ENCODE measurements at regions not wholly inside any gene's neighbourhood (a gene's known extent, or its start where the extent isn't known, plus 50 kb on each side); places are given as distances from the start of the nearest gene placed in this dataset.

DNA sequence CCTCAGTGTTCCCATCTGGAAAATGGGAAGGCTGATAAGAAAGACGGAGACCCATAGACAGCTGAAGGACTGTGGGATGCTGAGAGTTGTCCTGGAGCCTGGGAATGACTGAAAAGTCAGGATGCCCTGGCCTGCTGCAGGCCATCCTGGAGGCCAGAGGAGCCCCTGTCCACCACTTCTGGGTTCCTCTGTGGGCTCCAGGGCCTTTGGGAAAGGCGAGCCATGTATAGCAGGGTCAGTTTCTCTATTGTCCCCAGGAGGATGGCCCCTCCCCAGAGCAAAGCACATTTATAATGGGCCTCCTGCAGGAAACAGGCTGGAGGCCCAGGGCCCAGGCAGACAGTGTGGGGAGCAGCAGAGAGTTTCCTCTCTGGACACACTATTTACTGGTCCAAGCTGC lies 471.4 kb upstream of the MGMT start:
- no peaks in the 10 kb centered on the region for H3K4me1 ChIP-seq (ENCODE audit: control insufficient read depth in 4 of 4, insufficient read depth in 4 of 4, low read length in 3 of 4)
- H3K27ac ChIP-seq (ENCODE audit: low read depth in 1 of 2, low read length in 2 of 2) = no peak overlapping the region
- no peaks in the 10 kb centered on the region for H3K36me3 ChIP-seq (ENCODE audit: control insufficient read depth in 4 of 4, insufficient read depth in 3 of 4, low read depth in 1 of 4, low read length in 3 of 4)
- H3K9ac ChIP-seq (ENCODE audit: low read depth in 1 of 2, low read length in 2 of 2) = no peak overlapping the region
- H3K4me3 ChIP-seq (ENCODE audit: low read depth in 1 of 3, low read length in 3 of 3) = no peak overlapping the region
- H3K27me3 ChIP-seq (ENCODE audit: control insufficient read depth in 4 of 4, insufficient read depth in 4 of 4, low read length in 3 of 4) = peaks cover 0 to 9% (median 0%) of the 10 kb centered on the region in 4 donors
- no peaks in the 10 kb centered on the region for H3K9me3 ChIP-seq (ENCODE audit: control insufficient read depth in 4 of 4, low read length in 3 of 4)
- DNase-seq (ENCODE audit: low spot score) = no peak
- 77% methylated on average over 2 of the region's 2 CpGs for WGBS
- no peak for TF ChIP-seq HNF4G (IDR thresholded peaks at IDR 0.05)
- TF ChIP-seq JUND (IDR thresholded peaks at IDR 0.05) = no peak
- TF ChIP-seq NR2F2 (IDR thresholded peaks at IDR 0.05) = no peak
- TF ChIP-seq FOXA1 (IDR thresholded peaks at IDR 0.05) = no peak
- TF ChIP-seq FOXA2 (IDR thresholded peaks at IDR 0.05) = no peak
- no peak for TF ChIP-seq YY1 (IDR thresholded peaks at IDR 0.05)
- TF ChIP-seq HNF4A (conservative IDR thresholded peaks at IDR 0.05) = no peak
- TF ChIP-seq ZBTB33 (IDR thresholded peaks at IDR 0.05) = no peak

DNA sequence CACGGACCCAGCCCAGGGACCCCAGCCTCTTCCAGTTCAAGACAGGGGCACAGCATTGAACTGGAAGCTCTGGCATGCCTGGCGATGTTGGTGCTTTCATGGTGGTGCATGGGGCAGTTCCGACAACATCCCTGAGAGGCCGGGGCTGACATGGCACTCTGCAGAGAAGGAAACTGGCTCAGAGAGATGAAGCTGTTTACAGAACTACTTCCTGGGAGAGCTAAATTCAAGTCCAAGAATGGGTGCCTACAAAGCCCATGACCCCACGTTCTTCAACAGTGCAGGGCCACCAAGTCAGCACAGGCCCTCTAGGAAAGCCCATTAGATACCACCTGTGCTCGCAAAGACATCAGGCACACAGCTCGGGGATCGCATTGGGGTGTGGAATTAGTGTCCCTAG lies 470.9 kb upstream of the MGMT start:
- no peak for TF ChIP-seq MAX (IDR thresholded peaks at IDR 0.05)
- no peak for TF ChIP-seq FOXA2 (IDR thresholded peaks at IDR 0.05)
- TF ChIP-seq, protein P1, sequence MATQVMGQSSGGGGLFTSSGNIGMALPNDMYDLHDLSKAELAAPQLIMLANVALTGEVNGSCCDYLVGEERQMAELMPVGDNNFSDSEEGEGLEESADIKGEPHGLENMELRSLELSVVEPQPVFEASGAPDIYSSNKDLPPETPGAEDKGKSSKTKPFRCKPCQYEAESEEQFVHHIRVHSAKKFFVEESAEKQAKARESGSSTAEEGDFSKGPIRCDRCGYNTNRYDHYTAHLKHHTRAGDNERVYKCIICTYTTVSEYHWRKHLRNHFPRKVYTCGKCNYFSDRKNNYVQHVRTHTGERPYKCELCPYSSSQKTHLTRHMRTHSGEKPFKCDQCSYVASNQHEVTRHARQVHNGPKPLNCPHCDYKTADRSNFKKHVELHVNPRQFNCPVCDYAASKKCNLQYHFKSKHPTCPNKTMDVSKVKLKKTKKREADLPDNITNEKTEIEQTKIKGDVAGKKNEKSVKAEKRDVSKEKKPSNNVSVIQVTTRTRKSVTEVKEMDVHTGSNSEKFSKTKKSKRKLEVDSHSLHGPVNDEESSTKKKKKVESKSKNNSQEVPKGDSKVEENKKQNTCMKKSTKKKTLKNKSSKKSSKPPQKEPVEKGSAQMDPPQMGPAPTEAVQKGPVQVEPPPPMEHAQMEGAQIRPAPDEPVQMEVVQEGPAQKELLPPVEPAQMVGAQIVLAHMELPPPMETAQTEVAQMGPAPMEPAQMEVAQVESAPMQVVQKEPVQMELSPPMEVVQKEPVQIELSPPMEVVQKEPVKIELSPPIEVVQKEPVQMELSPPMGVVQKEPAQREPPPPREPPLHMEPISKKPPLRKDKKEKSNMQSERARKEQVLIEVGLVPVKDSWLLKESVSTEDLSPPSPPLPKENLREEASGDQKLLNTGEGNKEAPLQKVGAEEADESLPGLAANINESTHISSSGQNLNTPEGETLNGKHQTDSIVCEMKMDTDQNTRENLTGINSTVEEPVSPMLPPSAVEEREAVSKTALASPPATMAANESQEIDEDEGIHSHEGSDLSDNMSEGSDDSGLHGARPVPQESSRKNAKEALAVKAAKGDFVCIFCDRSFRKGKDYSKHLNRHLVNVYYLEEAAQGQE (IDR thresholded peaks at IDR 0.05) = no peak
- no peak for TF ChIP-seq SP1 (IDR thresholded peaks at IDR 0.05)
- no peak for TF ChIP-seq RAD21 (IDR thresholded peaks at IDR 0.05)
- TF ChIP-seq NR2F2 (IDR thresholded peaks at IDR 0.05) = no peak
- no peak for TF ChIP-seq GABPA (IDR thresholded peaks at IDR 0.05 in 1 of 2, conservative IDR thresholded peaks at IDR 0.05 in 1 of 2)
- TF ChIP-seq EGR1 (IDR thresholded peaks at IDR 0.05; ENCODE audit: low read depth in 2 of 2) = no peak
- Histone ChIP-seq H3K27me3 (ENCODE audit: control insufficient read depth in 4 of 4, insufficient read depth in 4 of 4, low read length in 3 of 4) (peaks cover 0 to 9% (median 0%) of the 10 kb centered on the region in 4 donors), H3K36me3 (ENCODE audit: control insufficient read depth in 4 of 4, insufficient read depth in 3 of 4, low read depth in 1 of 4, low read length in 3 of 4) (no peaks in the 10 kb centered on the region), H3K9ac (ENCODE audit: low read depth in 1 of 2, low read length in 2 of 2) (no peak overlapping the region), H3K4me1 (ENCODE audit: control insufficient read depth in 4 of 4, insufficient read depth in 4 of 4, low read length in 3 of 4) (no peaks in the 10 kb centered on the region), H3K9me3 (ENCODE audit: control insufficient read depth in 4 of 4, low read length in 3 of 4) (no peaks in the 10 kb centered on the region), H3K4me3 (ENCODE audit: low read depth in 1 of 3, low read length in 3 of 3) (no peak overlapping the region), H3K27ac (ENCODE audit: low read depth in 1 of 2, low read length in 2 of 2) (no peak overlapping the region)
- WGBS = 88% methylated on average over 8 of the region's 8 CpGs
- no peak for DNase-seq (ENCODE audit: low spot score)

Measured in liver (tissue), 7 donors.